GM19463 (cell line): ENCODE measurements at regions not wholly inside any gene's neighbourhood (a gene's known extent, or its start where the extent isn't known, plus 50 kb on each side); places are given as distances from the start of the nearest gene placed in this dataset.
"Not testable (repeated sequence)": the region's sequence is repeated elsewhere in the genome, so short reads cannot be mapped to it uniquely, and the experiment has no call there.

Source experiments
- ATAC-seq: cut with Tn5 transposase; IDR thresholded peaks from one replicate; pipeline ENCODE4 v1.9.1; 2021; ENCODE audit warnings: mild to moderate bottlenecking, moderate library complexity; ENCODE audit not compliant: unreplicated experiment

DNA sequence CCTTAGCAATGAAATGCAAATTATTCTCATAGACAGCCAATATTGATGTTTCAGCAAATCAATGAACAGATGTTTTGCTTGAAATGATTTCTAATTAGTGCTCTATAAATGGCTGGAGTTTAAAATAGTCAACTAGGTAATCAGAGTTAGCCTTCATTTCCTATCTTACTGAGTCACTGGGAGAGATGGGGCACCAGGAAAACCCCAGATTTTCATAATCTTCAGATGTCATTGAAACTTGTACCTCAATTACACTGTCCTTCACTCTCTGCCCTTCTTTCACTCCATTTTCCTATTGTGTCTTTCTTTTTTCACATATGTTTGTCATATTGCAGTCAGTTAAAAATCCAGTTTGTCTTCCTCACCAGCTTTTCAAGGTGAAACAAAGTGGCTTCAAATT is 92.7 kb downstream of the C12orf75 start:
- no peak for ATAC-seq

DNA sequence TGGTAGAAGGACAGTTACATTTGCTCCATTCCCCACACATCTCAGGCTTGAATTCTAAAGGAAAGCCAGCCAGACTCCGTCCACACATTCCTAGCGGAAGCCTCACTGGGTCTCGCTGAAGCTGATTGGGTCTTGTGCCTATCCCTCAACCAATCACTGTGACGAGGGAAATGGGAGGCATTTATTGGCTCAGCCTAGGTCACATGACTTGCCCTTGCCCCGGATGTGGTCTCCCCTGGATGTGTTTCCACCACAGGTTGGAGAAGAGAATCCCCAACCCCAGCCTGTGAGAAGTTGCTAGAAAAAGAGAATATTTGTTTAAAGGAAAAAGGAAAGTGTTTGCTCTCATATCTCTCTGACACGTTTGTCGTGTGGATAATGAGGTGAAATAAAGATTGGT is 93.4 kb downstream of the C12orf75 start:
- no peak for ATAC-seq

DNA sequence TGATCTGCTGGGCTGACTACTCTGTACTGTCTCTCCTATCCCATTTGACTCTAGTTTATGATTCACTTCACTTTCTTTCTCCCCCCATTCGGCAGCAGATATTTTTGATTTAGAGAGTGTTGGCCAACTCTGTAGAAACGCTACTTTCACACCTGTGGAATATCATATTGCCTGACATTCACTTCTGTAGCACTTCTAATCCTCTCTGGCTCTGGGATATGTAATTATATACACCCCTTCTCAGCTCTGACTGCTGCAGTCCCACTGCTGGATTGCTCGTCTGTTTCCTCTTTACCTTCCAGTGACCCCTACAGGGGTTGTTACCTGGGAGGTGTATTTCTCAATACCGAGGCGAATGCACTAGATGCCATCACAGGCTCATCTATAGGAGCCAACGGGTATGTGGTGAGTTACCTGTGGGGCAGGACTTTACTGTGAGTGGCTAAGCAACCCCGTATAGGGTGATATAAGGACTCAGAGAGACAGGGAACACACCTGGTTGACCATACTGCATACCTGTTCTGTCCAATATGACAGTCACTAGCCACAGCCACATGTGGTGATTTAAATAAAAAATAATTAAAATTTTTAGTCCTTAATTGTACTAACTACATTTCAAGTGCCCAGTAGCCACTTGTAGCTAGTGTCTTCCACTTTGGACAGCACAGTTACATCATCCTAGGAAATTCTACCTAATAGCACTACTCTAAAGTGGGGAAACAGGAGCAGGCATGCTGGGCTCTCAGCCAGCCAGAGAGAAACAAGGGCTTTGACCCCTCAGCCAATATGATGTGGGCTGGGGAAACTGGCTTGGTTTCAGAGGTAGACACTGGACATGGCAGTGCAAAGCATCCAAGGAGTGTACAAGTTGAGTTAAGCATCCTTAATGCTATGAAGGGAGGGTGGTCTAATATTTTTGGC is 95.0 kb downstream of the C12orf75 start:
- ATAC-seq, result no peak

DNA sequence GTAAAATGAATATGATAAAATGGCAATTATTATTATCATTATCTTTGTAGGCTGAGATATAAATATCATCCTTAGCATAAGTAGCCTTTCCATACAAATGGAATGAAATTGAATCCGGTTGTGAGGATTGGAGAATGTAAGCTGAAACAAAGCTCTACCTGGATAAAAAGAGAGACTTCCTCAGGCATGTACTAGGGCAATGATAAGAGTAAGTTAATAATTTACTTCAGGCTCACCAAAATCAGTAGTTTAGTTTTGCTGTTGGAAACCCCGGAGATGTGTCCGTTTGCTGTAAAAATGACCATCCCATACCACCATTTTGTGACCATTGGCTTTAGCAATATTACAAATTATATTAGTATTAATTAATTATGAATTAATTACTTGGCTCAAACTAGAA is 96.3 kb downstream of the C12orf75 start:
- no peak for ATAC-seq

DNA sequence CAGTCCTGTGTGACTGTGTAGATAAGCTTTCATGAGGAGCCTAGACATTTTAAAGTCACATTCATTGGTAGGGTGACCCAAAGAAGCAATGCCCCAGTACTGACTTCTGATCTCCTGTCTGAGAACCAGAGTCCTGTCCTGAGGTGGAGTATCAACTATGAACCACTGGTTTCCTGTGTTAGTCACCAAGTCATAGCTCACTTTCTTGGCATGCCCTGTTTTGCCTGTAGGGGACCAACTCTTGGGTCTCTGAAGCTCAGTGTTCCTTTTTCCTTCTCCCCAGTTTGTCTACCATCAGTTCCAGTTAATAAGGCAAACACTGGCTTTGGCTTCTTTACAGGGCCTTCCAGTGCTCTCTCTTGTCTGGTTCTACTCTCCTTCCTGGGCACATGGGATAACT is 97.4 kb downstream of the C12orf75 start:
- ATAC-seq, result no peak

DNA sequence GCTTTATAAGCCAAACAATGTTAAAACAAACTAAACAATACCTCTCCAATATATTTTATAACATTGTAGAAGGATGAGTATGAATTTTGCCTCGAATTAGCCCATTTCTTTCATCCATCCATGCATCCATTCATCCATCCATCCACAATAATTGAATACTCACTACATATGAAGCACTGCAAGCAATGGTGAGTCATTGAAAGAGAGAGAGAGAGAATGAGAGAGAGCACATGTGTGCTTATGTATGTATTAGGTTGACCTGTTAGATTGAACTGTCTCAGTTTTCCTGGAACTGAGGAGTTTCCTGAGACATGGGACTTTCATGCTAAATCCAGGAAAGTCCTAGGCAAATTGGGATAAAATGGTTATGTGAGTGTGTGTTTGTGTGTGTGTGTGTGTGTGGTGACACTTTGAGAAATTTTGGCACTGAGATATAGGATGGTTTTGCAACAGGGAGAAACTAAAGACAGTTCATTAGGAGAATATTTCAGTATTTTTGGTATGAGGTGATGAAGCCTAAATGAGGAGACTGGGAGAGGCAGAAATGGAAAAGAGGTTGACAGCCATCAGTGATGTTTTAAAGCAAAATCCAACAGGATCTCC is 98.4 kb downstream of the C12orf75 start:
- ATAC-seq, result no peak

DNA sequence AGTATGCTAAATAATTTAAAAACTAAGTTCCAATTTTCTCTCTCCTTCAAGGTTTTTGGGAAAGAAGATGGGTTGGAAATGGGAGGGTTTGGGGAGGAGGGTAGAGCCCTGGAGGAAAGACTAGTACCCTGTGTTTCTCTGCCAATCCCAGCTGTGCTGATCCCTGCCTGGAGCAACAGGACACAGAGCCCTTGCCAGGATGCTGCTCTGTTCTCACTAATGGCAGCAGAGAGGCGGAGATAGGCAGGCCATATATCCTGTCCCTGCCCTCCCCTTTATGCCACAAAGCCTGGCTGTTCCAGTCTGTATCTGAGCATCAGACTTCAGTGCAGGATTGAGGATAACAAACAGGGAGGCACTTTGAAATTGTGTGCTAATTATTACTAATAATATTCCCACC is 99.0 kb downstream of the C12orf75 start:
- no peak for ATAC-seq

DNA sequence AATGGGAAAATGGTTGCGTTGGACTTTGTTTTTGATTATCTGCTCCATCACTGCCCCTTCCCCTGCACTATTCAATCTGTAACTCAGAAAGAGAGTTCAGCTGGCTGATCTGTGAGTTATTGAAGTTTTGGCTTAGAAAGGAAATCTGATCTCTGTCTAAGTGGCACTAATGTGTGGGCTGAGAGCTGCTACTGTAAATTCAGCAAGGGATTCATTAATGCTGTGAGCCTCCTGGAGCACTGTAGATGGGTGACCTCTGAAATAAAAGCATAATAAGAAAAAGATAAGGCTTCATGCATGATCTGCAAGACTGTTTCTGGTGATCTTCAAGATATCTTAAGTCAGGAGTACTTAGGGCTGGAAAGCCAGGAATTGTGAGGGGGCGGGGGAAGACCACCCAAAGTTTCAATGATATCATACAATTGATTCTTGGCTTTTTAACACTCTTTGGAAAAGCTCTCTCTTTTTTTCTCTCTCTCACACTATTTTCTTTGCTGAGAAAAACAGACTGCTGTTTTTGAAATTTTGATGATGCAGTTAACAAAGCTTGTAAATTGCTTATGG is 101.1 kb downstream of the C12orf75 start:
- ATAC-seq, result no peak

DNA sequence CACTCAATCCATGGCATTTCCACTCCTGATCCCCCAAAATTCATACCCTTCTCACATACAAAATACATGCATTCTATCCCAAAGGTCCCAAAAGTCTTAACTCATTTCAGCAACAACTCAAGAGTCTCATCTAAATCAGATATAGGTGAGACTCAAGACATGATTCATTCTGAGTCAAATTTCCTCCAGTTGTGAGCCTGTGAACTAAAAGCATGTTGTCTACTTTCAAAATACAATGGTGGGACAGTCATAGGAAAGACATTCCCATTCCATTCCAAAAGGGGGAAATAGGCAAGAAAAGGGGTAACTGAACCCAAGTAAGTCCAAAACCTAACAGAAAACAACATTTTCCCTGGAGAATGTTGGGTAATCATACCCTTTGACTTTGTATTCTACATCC is 103.3 kb downstream of the C12orf75 start:
- ATAC-seq, result no peak

DNA sequence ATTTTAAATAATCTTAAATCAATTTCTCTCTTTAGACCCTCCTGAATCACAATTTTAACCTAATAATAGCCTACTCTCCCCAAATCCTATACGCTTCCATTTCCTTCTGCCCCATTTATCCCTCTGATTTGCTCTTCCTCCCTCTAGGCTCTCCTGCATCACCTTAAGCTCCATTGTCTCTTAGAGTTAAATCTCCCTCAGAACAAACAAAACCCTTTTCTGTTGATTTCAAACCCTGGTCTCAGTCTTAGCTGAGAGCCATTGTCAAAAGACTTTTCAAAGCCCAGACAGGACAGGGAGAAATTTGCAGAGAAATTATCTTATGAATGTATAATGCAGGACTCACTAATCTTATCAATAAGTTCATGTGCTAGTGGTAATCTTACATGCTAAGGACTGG is 106.1 kb downstream of the C12orf75 start:
- ATAC-seq, result no peak

DNA sequence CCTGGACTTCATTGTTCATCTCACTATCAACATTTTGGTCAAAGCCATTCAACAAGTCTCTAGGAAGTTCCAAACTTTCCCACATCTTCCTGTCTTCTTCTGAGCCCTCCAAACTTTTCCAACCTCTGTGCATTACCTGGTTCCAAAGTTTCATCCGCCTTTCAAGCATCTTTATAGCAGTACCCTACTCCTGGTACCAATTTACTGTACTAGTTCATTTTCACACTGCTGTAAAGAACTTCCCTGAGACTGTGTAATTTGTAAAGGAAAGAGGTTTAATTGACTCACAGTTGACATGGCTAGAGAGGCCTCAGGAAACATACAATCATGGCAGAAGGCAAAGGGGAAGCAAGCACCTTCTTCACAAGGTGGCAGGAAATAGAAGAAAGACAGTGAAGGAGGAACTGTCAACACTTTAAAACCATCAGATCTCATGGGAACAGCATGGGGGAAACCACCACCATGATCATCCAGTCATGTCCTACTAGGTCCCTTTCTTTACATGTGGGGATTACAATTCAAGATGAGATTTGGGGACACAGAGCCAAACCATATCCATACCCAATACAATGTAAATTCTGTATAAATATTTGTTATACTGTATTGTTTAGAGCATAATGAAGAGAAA is 109.7 kb downstream of the C12orf75 start:
- ATAC-seq, result no peak

DNA sequence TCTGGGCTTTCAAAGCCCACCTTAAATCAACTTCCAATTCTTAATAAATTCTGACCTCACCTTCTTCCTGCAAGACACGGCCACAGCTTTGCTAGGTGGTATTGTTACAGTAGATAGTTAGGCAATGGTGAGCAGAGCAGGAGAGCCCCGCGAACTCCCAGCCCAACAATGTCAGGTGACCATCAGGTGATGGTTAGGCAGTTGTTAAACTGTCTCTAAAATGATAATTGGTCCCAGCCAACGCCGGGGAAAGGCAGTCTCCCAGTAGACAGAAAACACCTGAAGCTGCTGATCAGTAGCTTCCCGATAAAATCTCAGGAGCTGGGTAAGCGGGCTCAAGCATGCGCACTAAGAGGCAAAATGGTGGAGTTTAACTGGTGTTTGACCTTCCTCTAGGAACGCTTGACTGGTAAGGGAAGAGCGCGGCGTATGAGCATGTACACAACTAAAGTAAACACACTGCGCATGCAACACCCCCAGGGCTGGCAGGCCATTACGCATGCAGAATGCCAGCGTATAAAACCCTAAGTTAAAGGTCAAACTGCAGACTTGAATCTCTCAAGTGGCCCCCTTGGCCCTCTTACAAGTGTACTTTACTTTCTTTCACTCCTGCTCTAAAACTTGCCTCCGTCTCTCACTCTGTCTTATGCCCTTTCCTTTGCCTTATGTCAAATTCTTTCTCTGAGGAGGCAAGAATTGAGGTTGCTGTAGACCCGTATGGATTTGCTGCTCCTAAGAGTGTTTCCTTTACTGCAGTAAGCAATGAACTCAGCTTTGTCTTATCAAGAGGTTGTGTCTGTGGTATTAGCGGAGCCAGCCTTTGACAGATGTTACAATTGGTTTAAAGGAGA is 113.5 kb downstream of the C12orf75 start:
- ATAC-seq, result no peak

DNA sequence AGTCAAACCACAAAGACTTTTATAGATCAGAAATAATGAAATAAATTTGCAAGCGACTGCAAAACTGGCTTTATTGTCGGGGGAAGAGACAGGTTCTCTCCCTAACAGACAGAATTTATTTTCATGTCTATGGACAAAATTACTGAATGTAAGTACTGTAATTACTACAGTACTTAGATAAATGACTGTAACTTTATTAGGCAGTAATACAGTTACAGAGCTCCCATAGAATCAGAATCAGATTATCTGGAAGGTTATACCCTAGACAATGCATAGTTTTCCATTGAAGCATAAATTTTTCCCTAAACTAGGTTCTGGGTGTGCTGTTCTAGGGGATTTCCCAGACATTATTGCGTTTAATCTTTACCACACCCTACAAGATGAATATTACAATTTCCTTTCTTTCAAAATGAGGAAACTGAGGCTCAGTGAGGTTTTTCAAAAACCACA is 114.2 kb downstream of the C12orf75 start:
- ATAC-seq, result no peak

DNA sequence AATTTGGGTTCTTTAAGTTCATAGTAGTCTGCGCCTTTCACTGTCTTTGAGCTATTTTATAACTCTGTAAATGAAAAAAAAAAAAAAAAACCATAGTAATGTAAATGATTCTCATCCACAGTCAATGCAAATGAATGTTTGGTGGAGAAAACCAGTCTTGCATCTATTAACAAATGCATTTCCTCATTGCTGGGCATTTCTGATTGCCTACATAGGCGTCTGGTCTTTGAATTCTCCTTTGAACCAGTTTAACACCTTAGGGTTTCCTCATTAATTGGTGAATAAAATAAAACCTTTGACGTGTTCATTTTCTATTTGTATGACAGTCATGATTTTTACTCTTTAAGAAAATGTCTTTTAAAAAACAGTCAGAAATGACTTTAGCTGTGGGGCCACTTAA is 114.8 kb downstream of the C12orf75 start:
- ATAC-seq, result no peak

DNA sequence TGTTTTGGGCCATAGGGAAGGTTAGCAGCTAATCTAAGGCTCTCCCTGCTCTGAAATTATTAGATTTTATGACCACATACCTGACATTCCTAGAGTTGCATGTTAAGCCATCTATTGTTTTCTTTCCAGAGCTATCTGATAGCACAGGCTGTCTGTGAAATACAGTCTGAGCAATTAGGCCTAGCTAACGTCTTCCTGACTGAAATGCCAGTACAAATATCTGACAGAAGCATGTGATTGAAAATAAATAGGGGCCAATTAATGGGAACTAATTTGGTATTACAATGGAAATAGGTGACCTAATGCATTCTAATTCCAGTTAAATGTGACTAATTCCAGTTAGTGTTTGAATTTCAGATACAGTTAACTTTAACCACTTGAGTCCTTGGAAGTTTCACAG is 115.2 kb downstream of the C12orf75 start:
- ATAC-seq, result no peak

DNA sequence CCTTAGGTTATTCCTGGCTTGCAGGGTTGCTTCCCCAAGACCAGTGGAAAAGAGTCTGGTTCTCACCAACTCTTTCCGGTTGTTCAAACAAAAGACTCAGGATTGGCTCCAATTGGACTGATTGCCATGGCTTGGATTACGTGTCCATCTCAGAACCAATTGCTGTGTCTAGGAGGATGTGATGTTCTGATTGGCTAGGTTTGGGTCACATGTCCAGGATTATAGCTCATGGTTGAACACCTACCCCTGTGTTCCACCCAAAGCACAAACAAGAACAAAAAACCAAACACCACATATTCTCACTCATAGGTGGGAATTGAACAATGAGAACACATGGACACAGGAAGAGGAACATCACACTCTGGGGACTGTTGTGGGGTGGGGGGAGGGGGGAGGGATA is 116.0 kb downstream of the C12orf75 start:
- not testable (repeated sequence) for ATAC-seq

DNA sequence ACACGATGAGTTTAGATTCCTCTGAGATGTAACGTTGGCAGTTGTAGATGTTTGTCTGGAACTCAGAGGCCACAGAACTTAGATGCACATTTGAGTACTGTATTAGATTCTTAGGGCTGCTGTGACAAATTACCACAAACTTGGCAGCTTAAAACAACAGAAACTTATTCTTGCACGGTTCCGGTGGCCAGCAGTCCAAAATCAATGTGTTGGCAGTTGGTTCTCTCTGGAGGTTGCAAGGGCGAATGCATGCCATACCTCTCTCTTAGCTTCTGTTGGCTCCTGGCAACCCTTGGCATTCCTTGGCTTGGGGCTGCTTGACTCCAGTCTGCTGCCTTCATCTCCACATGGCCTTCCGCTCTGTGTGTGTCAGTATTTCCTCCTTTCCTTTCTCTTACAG is 118.9 kb downstream of the C12orf75 start:
- no peak for ATAC-seq

DNA sequence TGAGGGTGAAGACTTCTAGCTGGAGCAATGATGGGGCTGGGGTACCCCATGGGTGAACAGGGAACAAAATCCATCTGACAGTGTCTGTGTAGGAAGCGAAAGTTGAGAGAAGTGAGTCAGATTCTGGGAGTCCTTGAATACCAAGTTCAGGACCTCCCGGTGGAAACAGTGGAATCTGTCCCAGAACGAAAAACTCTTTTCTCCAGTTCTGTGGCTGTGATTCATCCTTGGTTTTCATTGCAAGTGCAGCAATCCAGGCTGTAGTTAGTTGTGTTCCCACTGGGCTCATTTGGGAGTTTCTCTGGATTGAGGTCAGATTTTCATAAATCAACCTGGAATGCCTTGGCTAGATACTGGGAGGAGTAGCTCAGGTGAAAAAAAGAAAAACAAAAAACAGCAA is 120.7 kb downstream of the C12orf75 start:
- ATAC-seq, result no peak

DNA sequence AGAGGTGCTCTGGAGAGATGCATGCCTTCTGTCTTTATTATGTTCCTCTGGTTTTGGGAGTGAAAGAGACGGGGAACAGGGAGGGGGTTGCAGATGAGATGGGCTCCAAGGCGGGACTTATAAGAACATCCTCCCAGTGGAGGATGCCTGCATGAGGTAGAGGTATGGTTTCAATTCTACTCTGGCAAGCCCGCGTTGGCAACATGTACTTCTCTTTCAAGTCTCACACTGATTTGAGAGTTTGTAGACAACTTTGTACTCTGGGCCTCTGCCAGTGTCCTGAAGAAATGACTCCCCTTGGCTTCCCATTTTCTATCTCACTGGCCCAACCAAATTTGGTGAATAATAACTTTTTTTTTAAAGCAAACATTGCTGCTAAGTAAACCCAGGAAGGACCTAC is 121.3 kb downstream of the C12orf75 start:
- ATAC-seq, result no peak

DNA sequence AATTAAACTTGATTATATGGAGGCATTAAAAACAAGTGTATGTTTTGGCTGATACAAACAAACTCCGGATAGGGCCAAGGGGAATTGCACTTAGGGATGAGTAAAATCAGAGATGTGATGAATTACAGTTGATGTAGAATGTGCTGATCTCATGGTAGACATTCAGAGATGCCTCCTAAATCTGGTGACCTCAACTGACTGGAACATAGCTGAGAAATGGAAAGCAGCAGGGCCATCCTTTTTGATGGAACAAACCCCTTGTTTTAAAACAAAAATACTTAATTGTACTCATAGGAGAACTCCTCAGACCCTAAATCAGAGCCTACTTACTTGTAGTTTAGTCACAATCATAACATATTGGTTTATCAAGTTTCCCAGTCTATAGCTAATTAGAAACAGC is 122.8 kb downstream of the C12orf75 start:
- ATAC-seq, result no peak

DNA sequence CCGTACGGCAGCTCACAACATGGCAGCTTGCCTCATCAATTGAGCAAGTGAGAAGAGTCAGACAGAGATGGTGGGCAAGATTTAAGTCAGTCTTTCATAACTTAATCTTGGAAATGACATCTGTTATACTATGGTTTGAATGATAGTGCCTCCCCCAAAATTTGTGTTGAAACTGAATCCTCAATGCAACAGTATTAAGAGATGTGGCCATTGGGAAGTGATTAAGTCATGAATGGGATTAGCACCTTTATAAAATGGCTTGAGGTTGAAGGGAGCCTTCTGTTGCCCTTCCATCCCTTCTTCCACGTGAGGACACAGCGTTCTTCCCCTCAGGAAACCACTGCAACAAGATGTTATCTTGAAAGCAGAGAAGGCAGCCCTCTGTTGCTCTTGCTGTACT is 124.2 kb downstream of the C12orf75 start:
- ATAC-seq, result no peak
